GM19099 (cell line): ENCODE measurements at regions not wholly inside any gene's neighbourhood (a gene's known extent, or its start where the extent isn't known, plus 50 kb on each side); places are given as distances from the start of the nearest gene placed in this dataset.
A peak's percentile ranks its signal among the peaks of the same experiment; 100 is the strongest.

Experiments used
- POLR2A ChIP-seq: IDR thresholded peaks from 3 replicates; pipeline ENCODE4 v1.6.1; 2011; ENCODE audit warnings: low read depth; ENCODE audit not compliant: insufficient read length; ENCODE audit errors: extremely low read depth

DNA sequence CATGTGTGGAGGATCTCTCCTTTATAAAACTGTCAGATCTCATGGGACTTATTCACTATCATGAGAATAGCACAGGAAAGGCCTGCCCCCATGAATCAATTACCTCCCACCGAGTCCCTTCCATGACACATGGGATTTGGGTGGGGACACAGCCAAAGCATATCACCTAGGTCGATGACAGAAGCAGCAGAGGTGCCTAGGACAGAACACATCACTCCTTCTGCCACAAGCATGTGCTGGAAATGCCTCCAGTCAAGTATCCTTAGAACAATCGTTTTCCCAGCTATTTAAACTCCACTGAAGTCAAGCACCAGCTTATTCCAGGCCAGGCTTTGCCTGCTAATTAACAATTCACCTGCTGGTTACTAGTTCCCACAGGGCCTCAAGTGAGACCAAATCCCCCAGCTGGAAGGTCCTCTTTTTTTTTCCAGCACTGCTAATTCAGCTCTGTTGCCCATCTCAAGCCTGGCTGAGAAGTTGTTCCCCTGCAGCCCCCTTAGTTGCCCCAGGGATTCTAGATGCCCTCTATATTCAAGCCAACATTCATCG lies 212.3 kb upstream of the NUDT4 start:
- TF ChIP-seq POLR2A: no peak

DNA sequence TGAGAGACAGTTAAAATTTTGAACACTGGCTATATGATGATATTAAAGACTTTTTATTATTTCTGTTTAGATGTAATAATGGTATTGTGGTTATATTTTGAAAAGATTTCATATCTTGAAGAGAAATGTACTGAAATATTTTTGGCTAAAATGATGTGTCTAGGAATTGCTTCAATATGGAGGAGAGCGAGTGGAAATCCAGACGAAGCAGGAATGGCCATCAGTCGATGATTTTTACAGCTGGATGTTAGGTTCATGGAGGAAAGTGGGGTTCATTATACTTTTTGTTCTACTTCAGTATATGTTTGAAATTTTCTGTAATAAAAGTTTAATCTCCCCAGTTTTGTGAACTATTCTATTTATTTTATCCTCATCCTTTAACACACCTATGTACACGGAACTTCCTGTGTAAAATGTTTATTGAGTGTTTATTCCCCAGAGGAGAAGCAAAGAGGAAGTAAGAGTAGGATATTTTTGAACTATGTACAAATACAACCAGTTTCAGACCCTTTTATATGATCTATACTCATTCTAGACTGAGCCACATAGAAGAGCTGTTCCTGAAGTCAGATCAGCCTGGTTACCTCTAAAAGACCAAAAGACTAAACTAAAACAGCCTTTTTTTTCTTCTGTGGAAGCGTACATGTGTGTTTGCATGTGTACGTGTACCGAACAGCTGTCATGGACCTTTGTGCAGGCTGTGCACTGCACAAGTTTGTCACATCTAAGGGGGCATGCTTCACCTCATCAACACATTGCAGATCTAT lies 211.0 kb upstream of the NUDT4 start:
- TF ChIP-seq POLR2A: no peak

DNA sequence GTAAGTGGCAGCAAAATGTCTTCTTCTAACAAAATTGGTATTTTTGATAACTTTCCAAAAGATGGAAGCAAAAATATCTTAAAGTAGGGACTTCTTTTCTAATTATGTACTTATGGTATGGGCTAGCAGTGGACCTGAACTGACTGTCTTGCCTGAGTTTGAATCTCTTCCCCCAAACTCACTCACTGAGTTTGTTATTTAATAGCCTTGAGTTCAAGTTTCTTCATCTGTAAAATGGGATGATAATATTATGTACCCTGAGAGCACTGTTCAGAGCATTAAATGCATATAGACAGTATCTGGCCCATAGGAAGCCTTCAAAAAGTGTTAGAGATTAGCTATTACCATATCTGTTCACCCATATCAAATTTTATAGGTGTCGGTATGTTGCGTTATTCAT lies 210.4 kb upstream of the NUDT4 start:
- no peak for TF ChIP-seq POLR2A

- peak; percentile 36 for TF ChIP-seq POLR2A
Measured at GRCh38 chr12:93167841-93168492, 209.8 kb upstream of the NUDT4 start.

GRCh38 chr12:93168751-93169150 lies 209.0 kb upstream of the NUDT4 start:
- TF ChIP-seq POLR2A: no peak

GRCh38 chr12:93169536-93169935 lies 208.2 kb upstream of the NUDT4 start:
- TF ChIP-seq POLR2A: no peak

- no peak for TF ChIP-seq POLR2A
Measured at GRCh38 chr12:93170928-93171327, 206.8 kb upstream of the NUDT4 start.

DNA sequence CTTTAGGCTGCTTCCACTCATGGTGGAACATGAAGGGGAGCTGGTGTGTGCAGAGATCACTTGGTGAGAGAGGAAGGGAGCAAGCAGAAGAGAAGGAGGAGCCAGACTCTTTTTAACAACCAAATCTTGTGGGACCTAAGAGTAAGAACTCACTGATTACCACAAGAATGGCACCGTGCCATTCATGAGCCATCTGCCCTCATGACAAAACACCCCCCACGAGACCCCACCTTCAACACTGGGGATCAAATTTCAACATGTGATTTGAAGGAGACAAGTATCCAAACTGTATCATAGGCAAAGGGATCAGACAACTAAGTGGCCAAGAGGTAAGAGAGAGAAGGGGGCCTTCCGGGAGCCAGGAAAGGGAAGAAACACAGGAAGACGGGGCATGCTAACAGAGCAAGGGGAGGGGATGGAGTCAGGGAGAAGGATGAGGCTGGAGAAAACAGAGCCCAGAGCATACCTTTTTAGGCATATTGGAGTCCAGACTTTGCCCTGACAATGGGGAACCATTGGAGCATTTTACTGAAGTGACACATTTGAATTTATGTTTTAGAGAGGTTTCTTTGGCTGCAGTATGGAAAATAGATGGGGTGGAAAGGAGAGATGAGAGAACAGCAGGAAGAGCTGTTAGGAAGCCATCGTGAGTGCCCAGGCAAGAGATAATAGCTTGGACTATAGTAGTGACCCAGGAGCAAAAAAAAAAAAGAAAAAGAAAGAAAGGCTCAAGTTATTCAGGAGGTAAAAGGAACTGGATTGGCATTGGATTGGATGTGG lies 204.4 kb upstream of the NUDT4 start:
- TF ChIP-seq POLR2A: no peak

GRCh38 chr12:93174048-93174447 lies 203.7 kb upstream of the NUDT4 start:
- TF ChIP-seq POLR2A: no peak

GRCh38 chr12:93174473-93174872 lies 203.3 kb upstream of the NUDT4 start:
- TF ChIP-seq POLR2A: no peak

DNA sequence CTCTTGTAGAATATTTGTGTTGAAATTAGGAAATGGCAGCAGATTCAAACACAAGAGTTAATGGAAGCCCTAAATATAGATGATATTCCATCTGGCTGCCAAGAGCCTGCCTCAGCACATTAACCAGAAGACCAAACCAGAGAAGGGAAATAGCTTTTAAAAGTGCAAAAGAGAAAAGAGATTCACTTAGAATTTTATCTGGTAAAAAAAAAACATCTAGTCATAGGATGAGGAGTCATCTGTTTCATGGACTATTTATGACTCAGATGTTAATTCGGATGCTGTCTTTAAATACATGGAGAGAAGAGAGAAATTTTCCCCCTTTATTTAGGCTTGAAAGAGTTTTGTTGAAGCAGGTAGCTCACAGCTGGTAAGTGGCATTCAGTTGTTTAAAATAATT lies 201.6 kb upstream of the NUDT4 start:
- no peak for TF ChIP-seq POLR2A

DNA sequence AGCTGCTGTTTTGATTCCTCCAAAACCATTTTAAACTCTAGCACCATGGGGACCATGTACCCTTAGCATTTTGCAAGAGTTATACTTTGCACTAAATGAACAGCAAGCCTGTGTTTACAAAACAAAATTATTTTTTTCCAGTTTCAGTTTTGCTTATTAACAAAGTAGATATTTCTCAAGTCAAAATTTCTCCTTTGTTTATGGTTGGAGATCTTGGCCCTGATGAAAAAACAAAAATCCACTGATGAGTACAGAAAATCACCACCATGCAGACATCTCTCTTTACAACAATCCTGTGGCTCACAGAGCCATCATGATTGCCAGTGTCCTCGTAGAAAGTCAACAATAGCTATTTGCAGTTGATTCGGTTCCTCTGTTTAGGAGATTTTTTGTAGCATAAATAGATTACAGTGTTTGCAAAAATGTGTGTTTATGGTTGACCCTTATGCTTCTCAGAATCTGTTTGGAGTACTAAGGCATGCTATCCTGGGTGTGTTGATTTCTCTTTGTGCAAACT lies 201.1 kb upstream of the NUDT4 start:
- TF ChIP-seq POLR2A: no peak

DNA sequence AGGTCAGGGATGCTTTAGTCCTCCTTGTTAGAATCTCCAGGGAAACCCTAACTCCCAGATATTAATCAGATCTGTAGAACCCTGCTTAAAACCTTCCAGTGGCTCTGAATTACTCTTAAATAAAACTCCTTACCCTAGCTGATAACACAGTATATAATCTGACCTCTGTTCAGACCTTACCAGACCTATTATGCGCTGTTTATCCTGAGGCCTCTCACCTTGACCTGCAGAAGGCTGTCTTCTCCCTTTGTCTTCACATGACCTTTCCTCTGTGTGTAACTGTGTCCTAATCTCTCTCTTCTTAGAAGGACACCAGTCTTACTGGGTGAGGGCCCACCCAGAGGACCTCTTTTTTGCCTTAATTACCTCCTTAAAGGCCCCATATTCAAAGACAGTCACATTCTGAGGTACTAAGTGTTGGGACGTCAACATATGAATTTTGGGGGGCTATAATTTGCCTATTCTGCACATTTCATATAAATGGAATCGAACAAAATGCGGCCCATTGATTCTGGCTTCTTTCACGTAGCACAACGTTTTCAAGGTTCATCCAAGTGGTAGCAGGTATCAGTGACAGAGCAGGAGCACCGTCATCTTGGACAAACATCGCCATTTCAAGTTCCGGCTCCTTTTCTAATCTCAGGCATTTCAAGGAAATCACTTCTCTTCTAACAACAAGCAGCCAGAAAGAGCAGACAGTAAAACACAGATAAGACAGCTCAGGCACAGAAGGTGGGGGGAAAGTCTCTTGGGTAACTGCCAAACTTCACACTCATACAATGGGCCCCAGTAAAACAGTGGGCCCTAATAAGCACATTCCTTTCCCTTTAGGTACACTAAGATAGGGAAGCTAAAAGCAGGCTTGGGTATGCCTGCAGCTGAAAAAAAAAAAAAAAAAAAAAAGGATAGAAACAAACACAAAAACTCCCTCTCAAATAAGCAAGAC lies 200.2 kb upstream of the NUDT4 start:
- no peak for TF ChIP-seq POLR2A
